HT1080 (cell line): ENCODE measurements at regions not wholly inside any gene's neighbourhood (a gene's known extent, or its start where the extent isn't known, plus 50 kb on each side); places are given as distances from the start of the nearest gene placed in this dataset.

Experiments
- DNase-seq: peaks from one replicate; pipeline ENCODE4 v3.0.0-alpha.2; 2015; ENCODE audit warnings: low read depth

DNA sequence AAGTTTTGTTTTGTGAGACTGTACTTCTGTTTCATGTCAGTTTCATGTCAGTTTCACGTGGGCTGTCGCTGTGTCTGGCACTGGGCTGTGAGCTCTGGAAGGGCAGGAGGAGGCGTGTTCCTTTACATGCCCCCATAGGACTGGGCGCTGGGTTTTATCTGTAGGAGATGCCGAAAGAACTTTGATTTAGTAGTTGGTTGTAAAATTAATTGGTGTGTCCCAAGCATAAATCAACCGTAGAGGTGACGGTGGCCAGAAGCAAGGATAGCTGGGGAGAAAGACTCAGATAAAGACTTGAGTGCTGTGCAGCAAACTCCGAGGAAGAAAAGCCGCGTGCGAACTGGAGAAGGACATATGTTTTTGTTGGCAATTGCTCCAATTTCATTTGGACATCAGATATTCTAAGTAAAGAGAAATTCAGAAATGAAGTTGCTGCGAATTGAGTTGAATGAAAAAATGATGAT is 182.5 kb downstream of the VRK1 start:
- no peak for DNase-seq

DNA sequence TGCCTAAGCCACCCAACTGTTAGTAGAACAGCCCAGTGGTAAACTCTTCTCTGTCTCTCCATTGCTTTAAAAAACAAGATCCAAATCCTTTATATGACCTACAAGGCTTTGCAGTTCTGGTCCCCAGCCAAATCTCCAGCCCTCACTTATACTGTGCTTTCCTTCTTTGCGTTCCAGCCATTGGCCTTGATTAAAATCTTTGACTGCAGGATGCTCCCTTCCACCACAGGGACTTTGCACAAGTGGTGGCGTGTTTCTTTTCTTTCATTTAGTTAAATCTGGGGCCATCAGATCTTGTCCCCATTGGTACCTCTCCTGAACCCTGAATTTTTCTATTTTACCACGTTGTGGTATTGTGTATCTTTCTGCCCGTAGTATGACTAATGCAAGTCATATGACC is 183.7 kb downstream of the VRK1 start:
- DNase-seq = no peak

- no peak for DNase-seq
These were observed 189.3 kb downstream of the VRK1 start for GRCh38 chr14:96986256-96987085.

DNA sequence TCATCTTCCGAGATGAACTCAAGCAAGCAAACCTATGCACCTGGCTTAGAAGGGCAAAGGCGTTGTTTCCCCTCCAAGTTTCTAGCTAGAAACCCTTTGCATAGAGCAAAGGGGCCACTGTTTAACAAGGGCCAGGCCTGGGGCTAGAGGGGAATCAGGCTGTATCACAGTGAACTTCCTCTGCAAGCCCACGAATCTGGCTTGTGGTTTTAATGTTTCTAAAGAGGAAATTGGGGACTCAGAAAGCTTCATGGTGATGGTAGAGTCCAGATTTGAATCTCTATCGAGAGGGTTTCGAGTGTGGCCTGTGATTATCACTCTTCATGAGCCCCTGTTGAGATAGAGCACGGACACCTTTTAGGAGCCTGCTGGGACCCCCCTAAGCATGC is 189.9 kb downstream of the VRK1 start:
- DNase-seq = no peak

DNA sequence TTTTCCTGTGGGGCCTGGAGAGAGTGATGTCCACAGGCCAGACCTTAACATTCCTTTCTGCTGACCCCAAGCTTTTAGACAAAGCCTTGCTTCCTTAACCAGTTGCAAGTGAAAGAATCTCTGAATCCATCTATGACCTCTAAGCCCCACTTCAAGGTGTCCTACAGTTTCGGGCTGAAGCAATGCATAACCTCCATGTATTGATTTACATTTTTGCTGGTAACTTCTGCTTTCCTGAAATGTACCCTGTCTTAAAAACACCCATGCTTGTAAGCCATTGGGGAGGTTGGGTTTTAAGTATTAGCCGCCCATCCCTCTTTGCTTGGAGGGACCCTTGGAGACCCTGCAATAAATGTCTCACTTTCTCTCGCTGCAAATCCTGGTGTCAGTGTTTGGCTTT is 190.6 kb downstream of the VRK1 start:
- no peak for DNase-seq

GRCh38 chr14:96989306-96989705 is 192.1 kb downstream of the VRK1 start:
- no peak for DNase-seq

GRCh38 chr14:96991226-96991625 is 194.0 kb downstream of the VRK1 start:
- no peak for DNase-seq

DNA sequence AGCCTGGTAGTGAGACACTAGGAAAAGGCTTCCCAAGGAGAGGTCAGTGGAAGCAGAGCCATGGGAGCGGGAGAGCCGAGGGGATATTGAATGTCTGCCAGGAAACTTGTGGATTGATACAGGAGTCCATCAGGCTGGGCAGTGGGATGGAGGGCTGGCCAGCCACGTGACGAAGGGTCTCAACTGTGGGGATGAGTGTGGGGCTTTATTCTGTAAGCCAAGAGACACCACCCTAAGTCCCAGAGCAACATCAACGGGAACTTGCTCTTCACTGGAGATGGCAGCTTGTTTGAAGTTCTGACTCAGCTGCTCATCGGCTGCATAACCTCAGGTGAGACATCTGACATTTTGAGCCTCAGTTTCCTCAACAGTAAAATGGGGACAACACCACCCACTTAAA is 197.8 kb downstream of the VRK1 start:
- DNase-seq = no peak

GRCh38 chr14:96997269-96997668 is 200.1 kb downstream of the VRK1 start:
- no peak for DNase-seq

DNA sequence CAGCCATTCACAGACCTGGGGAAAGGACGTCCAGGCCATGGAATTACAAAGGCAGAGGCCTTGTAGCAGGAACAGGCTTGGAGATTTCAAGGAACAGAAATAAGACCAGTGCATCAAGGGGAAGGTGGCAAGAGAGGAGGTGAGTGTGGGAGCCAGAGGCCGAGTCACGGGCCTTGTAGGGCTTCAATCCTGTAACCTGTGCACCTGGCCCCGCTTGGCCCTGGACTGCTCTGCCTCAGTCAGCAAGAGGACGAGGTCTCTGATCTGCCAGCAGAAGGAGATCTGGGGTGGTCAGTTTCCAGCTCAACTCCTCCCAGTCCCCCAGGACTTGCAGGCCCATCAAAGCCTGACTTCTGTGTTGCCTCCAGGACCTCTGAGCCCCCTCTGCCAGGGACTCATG is 200.8 kb downstream of the VRK1 start:
- no peak for DNase-seq

- no peak for DNase-seq
These were observed 202.5 kb downstream of the VRK1 start for GRCh38 chr14:96999654-97000155.

DNA sequence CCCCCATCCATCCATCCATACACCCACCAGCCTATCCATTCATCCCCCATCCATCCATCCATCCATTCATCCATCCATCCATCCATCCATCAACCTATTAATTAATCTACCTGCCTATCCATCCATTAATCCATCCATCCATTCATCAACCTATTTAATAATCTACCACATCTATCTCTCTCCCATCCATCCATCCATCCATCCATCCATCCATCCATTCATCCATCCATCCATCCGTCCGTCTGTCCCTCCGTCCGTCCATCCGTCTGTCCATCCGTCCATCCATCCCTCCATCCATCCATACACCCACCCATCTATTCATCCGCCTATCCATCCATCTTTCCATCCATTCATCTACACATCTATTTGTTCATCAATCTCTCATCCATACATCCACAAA is 205.3 kb downstream of the VRK1 start:
- no peak for DNase-seq

GRCh38 chr14:97005934-97006333 is 208.8 kb downstream of the VRK1 start:
- no peak for DNase-seq

GRCh38 chr14:97010491-97011160 is 213.4 kb downstream of the VRK1 start:
- DNase-seq = no peak

DNA sequence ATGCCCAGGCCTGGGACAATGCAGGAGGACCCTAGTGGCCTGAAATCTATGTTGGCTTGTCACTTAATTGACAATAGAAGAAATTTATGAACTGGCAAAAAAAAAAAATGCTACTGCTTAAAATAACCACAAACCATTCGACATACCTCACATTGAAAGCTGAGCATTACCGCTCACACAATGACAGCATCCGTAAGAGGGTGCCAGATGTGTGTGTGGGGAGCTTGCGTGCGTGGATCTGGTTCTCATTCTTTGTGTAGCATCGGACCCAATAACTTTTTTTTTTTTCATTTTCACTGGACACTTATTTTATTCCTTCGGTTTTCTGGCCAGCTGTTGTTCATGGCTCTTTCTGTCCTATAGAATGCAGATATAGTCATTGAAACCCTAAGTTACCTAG is 216.7 kb downstream of the VRK1 start:
- no peak for DNase-seq

GRCh38 chr14:97021001-97021400 is 223.8 kb downstream of the VRK1 start:
- DNase-seq = no peak

DNA sequence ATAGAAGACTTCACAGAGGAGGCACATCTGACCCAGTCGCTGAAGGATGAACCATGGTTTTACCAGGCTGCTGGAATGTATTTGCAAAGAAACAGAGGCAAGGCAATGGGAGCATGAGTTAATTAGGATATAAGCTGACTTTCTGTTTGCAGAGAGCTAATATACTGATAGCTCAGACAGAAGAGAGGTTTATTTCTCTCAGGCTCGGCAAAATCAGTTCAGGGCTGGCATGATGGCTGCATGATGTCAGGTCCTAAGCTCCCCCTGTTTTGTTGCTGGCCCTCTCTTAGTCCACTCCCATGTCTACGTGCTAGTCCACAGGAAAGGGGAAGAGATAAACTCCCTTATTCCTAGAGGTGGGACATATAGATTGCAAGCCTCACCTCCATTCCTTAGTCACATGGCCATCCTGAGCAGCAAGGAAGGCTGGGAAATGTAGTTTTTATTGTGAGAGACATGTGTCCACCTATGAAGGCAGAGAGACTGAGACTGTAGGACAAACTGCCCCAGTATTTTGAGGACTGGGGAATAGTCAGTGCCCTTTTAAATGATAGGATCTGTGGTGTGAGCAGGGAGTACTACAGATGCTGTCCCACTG is 224.5 kb downstream of the VRK1 start:
- peak; percentile 60 for DNase-seq

GRCh38 chr14:97022741-97023140 is 225.6 kb downstream of the VRK1 start:
- no peak for DNase-seq

DNA sequence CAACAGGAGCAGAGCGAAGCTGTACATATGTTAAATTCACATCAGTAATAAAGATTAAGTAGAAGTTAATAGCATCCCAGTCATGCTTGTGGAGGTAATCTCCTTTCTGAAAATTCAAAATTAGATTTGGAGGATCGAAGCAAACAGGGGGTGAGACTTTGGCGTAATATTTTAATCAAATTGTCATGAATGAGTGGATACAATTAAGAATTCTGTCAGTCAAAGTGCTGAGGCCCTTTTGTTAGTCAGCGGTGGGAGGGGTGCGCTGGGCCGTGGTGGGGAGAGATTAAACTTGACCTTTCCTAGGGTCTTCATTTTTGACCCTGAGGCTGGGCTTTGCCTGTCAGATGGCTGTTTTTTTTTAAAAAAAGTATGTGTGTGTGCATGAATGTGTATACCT is 226.7 kb downstream of the VRK1 start:
- no peak for DNase-seq

DNA sequence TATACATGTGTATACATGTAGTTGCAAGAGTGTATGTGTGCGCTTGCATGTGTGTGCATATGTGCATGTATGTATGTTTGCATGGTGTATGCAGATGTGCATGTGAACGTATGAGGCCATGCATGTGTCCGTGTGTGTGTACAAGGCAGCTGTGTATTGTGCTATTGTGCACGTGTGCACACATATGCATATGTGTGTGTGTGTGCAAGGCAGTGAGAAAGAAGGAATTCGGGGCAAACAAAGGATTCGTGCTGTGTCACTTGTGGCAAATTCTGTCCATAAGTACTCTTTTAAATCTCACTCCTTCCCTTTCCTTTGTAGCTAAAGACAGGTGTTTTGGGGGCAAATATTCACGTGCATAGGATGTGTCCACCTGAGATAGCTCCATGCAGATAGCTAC is 227.1 kb downstream of the VRK1 start:
- no peak for DNase-seq

- no peak for DNase-seq
These were observed 228.5 kb downstream of the VRK1 start for GRCh38 chr14:97025722-97026121.

- DNase-seq = no peak
These were observed 230.2 kb downstream of the VRK1 start for GRCh38 chr14:97027256-97027999.
